A673 (cell line): ENCODE measurements at regions not wholly inside any gene's neighbourhood (a gene's known extent, or its start where the extent isn't known, plus 50 kb on each side); places are given as distances from the start of the nearest gene placed in this dataset.

Source experiments
- CTCF ChIP-seq: fragments of 300-800, 200-600 bp; sonication (generic); conservative IDR thresholded peaks from 2 replicates; pipeline ENCODE4 v1.5.1; 2017; ENCODE audit warnings: low read depth, mild to moderate bottlenecking, antibody characterized with exemption, low read length, moderate library complexity, mixed read lengths
- EZH2 ChIP-seq: fragments of 200-600 bp; sonication (generic); IDR thresholded peaks from 2 replicates; pipeline ENCODE4 v1.6.1; 2017; ENCODE audit warnings: borderline replicate concordance, low read depth, mild to moderate bottlenecking, mixed read lengths, antibody characterized with exemption, low read length; ENCODE audit not compliant: poor library complexity, severe bottlenecking

GRCh38 chr13:70284371-70284770 lies 176.1 kb upstream of the KLHL1 start:
- TF ChIP-seq CTCF (no peak), EZH2 (no peak)
